GM23338 (cell line): ENCODE measurements at regions not wholly inside any gene's neighbourhood (a gene's known extent, or its start where the extent isn't known, plus 50 kb on each side); places are given as distances from the start of the nearest gene placed in this dataset.

Experiments used
- ATAC-seq: fragments of 200-7000 bp; cut with Tn5 transposase; 3 replicates; pipeline ENCODE4 v1.9.1; 2020
- DNase-seq: peaks from one replicate; pipeline ENCODE4 v3.0.0-alpha.2; 2015; ENCODE audit warnings: low spot score
- H2AFZ ChIP-seq: fragments of 200-600 bp; sonication (generic); 2 replicates; pipeline ENCODE4 v1.8.0; 2016; ENCODE audit warnings: antibody characterized with exemption, mild to moderate bottlenecking, moderate library complexity
- H3F3A ChIP-seq: fragments of 200-600 bp; sonication (generic); replicated peaks from 2 replicates; pipeline ENCODE4 v1.8.0; 2017; ENCODE audit warnings: antibody characterized with exemption, mixed run types, low read depth
- H3K27ac ChIP-seq: fragments of 200-600 bp; sonication (generic); 2 replicates; pipeline ENCODE4 v1.6.1; 2016; ENCODE audit warnings: low read depth
- H3K27me3 ChIP-seq: fragments of 200-600 bp; sonication (generic); 2 replicates; pipeline ENCODE4 v1.8.0; 2016; ENCODE audit warnings: mild to moderate bottlenecking, mixed run types, moderate library complexity; ENCODE audit not compliant: insufficient read depth
- H3K36me3 ChIP-seq: fragments of 200-600 bp; sonication (generic); 2 replicates; pipeline ENCODE4 v1.8.0; 2016; ENCODE audit warnings: mild to moderate bottlenecking; ENCODE audit not compliant: insufficient read depth
- H3K4me1 ChIP-seq: fragments of 200-600 bp; sonication (generic); 2 replicates; pipeline ENCODE4 v1.8.0; 2016; ENCODE audit warnings: mild to moderate bottlenecking, moderate library complexity; ENCODE audit not compliant: insufficient read depth
- H3K4me2 ChIP-seq: fragments of 200-600 bp; sonication (generic); 2 replicates; pipeline ENCODE4 v1.7.1; 2017; ENCODE audit warnings: mixed run types
- H3K4me3 ChIP-seq: fragments of 200-600 bp; sonication (generic); 2 replicates; pipeline ENCODE4 v1.6.1; 2016; ENCODE audit warnings: mixed run types
- H3K79me2 ChIP-seq: fragments of 200-600 bp; sonication (generic); replicated peaks from 2 replicates; pipeline ENCODE4 v1.8.0; 2017; ENCODE audit warnings: mild to moderate bottlenecking; ENCODE audit not compliant: insufficient read depth
- H3K9me2 ChIP-seq: fragments of 200-600 bp; sonication (generic); 2 replicates; pipeline ENCODE4 v1.8.0; 2017; ENCODE audit not compliant: insufficient read depth
- H4K20me1 ChIP-seq: fragments of 200-600 bp; sonication (generic); replicated peaks from 2 replicates; pipeline ENCODE4 v1.8.0; 2017; ENCODE audit warnings: mild to moderate bottlenecking; ENCODE audit not compliant: insufficient read depth
- H3K27ac Mint-ChIP-seq: 2 replicates; pipeline ENCODE4 v1.8.0; 2020; ENCODE audit warnings: inconsistent platforms, mild to moderate bottlenecking, moderate library complexity, mixed read lengths
- H3K27me3 Mint-ChIP-seq: 3 replicates; pipeline ENCODE4 v1.8.0; 2022; ENCODE audit warnings: low read depth, mild to moderate bottlenecking, moderate library complexity, mixed read lengths, inconsistent platforms; ENCODE audit not compliant: insufficient read depth, poor library complexity
- H3K36me3 Mint-ChIP-seq: 3 replicates; pipeline ENCODE4 v1.8.0; 2021; ENCODE audit warnings: low read depth, mild to moderate bottlenecking, inconsistent platforms, moderate library complexity, mixed read lengths
- H3K4me1 Mint-ChIP-seq: 3 replicates; pipeline ENCODE4 v1.8.0; 2020; ENCODE audit warnings: mild to moderate bottlenecking, inconsistent platforms, mixed read lengths
- H3K4me3 Mint-ChIP-seq: 3 replicates; pipeline ENCODE4 v1.8.0; 2021; ENCODE audit warnings: moderate library complexity, mild to moderate bottlenecking, inconsistent platforms, mixed read lengths
- H3K9me3 Mint-ChIP-seq: 3 replicates; pipeline ENCODE4 v1.8.0; 2020; ENCODE audit warnings: moderate library complexity, mild to moderate bottlenecking, inconsistent platforms, mixed read lengths
- POLR2AphosphoS5 ChIP-seq: IDR thresholded peaks from 2 replicates; pipeline ENCODE4 v1.6.1; 2016; ENCODE audit warnings: antibody characterized with exemption, low read depth
- ZNF331 ChIP-seq: fragments of 250-450 bp; sonication (Bioruptor Pico); IDR thresholded peaks from 2 replicates; pipeline ENCODE4 v1.5.0; 2020; ENCODE audit warnings: low read depth, mild to moderate bottlenecking, moderate library complexity
- TF ChIP-seq, protein P1 (sequence below): fragments of 250-450 bp; sonication (Bioruptor Pico); IDR thresholded peaks from 2 replicates; pipeline ENCODE4 v1.5.0; 2020; ENCODE audit warnings: mild to moderate bottlenecking, moderate library complexity

DNA sequence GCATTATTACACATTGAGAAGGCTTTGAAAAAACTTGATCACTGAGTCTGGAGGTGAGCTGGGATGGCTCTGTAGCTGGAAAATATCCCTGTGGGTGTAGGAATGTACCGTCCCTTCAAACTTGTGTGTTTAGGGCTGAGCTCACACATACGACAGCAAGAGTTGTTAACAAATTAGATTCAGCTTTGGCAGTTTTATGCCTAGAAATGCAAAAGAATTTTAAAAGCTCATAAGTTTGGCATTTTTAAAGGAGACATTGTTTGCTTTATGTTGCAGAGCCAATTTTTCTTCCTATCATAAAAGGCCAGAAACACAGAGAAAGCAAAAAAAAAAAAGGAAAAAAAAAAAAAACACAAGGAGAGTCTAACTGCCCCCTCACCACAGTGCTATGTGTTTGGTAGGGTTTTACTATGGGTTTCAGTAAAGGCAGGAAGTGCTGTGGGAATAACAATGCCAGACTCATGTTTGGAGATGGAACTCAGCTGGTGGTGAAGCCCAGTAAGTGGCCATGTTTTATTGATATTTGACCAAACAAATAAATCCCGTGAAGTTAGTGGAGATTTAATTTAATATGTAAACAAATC lies 78.4 kb downstream of the DAD1 start:
- 0 out of 2 replicates have a peak, but pooled peaks cover 7% of the 10 kb centered on the region for H3K9me2 ChIP-seq
- H3K27ac ChIP-seq = no peak overlapping the region
- Mint-ChIP-seq H3K27ac (peak overlapping the region; percentile 50), H3K4me3 (no peak overlapping the region), H3K27me3 (peaks cover 2% of the 10 kb centered on the region), H3K4me1 (peaks cover 46% of the 10 kb centered on the region), H3K36me3 (no peaks in the 10 kb centered on the region), H3K9me3 (no peaks in the 10 kb centered on the region)
- TF ChIP-seq ZNF331 (CRISPR knock-in tag) (no peak), POLR2AphosphoS5 (no peak)
- TF ChIP-seq, protein P1, sequence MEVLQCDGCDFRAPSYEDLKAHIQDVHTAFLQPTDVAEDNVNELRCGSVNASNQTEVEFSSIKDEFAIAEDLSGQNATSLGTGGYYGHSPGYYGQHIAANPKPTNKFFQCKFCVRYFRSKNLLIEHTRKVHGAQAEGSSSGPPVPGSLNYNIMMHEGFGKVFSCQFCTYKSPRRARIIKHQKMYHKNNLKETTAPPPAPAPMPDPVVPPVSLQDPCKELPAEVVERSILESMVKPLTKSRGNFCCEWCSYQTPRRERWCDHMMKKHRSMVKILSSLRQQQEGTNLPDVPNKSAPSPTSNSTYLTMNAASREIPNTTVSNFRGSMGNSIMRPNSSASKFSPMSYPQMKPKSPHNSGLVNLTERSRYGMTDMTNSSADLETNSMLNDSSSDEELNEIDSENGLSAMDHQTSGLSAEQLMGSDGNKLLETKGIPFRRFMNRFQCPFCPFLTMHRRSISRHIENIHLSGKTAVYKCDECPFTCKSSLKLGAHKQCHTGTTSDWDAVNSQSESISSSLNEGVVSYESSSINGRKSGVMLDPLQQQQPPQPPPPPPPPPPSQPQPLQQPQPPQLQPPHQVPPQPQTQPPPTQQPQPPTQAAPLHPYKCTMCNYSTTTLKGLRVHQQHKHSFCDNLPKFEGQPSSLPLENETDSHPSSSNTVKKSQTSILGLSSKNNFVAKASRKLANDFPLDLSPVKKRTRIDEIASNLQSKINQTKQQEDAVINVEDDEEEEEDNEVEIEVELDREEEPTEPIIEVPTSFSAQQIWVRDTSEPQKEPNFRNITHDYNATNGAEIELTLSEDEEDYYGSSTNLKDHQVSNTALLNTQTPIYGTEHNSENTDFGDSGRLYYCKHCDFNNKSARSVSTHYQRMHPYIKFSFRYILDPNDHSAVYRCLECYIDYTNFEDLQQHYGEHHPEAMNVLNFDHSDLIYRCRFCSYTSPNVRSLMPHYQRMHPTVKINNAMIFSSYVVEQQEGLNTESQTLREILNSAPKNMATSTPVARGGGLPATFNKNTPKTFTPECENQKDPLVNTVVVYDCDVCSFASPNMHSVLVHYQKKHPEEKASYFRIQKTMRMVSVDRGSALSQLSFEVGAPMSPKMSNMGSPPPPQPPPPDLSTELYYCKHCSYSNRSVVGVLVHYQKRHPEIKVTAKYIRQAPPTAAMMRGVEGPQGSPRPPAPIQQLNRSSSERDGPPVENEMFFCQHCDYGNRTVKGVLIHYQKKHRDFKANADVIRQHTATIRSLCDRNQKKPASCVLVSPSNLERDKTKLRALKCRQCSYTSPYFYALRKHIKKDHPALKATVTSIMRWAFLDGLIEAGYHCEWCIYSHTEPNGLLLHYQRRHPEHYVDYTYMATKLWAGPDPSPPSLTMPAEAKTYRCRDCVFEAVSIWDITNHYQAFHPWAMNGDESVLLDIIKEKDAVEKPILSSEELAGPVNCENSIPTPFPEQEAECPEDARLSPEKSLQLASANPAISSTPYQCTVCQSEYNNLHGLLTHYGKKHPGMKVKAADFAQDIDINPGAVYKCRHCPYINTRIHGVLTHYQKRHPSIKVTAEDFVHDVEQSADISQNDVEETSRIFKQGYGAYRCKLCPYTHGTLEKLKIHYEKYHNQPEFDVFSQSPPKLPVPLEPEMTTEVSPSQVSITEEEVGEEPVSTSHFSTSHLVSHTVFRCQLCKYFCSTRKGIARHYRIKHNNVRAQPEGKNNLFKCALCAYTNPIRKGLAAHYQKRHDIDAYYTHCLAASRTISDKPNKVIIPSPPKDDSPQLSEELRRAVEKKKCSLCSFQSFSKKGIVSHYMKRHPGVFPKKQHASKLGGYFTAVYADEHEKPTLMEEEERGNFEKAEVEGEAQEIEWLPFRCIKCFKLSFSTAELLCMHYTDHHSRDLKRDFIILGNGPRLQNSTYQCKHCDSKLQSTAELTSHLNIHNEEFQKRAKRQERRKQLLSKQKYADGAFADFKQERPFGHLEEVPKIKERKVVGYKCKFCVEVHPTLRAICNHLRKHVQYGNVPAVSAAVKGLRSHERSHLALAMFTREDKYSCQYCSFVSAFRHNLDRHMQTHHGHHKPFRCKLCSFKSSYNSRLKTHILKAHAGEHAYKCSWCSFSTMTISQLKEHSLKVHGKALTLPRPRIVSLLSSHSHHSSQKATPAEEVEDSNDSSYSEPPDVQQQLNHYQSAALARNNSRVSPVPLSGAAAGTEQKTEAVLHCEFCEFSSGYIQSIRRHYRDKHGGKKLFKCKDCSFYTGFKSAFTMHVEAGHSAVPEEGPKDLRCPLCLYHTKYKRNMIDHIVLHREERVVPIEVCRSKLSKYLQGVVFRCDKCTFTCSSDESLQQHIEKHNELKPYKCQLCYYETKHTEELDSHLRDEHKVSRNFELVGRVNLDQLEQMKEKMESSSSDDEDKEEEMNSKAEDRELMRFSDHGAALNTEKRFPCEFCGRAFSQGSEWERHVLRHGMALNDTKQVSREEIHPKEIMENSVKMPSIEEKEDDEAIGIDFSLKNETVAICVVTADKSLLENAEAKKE (CRISPR knock-in tag) = no peak
- no peaks in the 10 kb centered on the region for H3F3A ChIP-seq
- H3K36me3 ChIP-seq = no peaks in the 10 kb centered on the region
- no peaks in the 10 kb centered on the region for H3K79me2 ChIP-seq
- no peak for DNase-seq
- H2AFZ ChIP-seq = peak overlapping the region; percentile 15; the same call in 1 of the 2 replicates
- H3K4me1 ChIP-seq = peaks cover 26% of the 10 kb centered on the region
- no peaks in the 10 kb centered on the region for H4K20me1 ChIP-seq
- H3K4me2 ChIP-seq = 0 out of 2 replicates have a peak overlapping the region, but pooled peaks have one; percentile 1
- no peak overlapping the region for H3K4me3 ChIP-seq
- peak; percentile 47; the same call in 2 of the 3 replicates for ATAC-seq
- H3K27me3 ChIP-seq = no peaks in the 10 kb centered on the region

- H3K9me3 Mint-ChIP-seq = no peaks in the 10 kb centered on the region
- H3K27ac Mint-ChIP-seq = peak overlapping the region; percentile 50; the same call in 1 of the 2 replicates
- no peaks in the 10 kb centered on the region for H3F3A ChIP-seq
- H3K27me3 Mint-ChIP-seq = peaks cover 2% of the 10 kb centered on the region
- H3K9me2 ChIP-seq = 0 out of 2 replicates have a peak, but pooled peaks cover 7% of the 10 kb centered on the region
- H3K4me3 ChIP-seq = no peak overlapping the region
- H3K27me3 ChIP-seq = no peaks in the 10 kb centered on the region
- H3K4me1 ChIP-seq = peaks cover 26% of the 10 kb centered on the region
- H4K20me1 ChIP-seq = no peaks in the 10 kb centered on the region
- H3K4me2 ChIP-seq = no peak overlapping the region
- peak overlapping the region; percentile 15; the same call in 1 of the 2 replicates for H2AFZ ChIP-seq
- no peaks in the 10 kb centered on the region for H3K36me3 ChIP-seq
- 0 out of 3 replicates have a peak, but pooled peaks have one; percentile 23 for ATAC-seq
- H3K79me2 ChIP-seq = no peaks in the 10 kb centered on the region
- H3K4me3 Mint-ChIP-seq = no peak overlapping the region
- no peak for DNase-seq
- no peaks in the 10 kb centered on the region for H3K36me3 Mint-ChIP-seq
- H3K27ac ChIP-seq = peak overlapping the region; percentile 2; the same call in 1 of the 2 replicates
- H3K4me1 Mint-ChIP-seq = peaks cover 43% of the 10 kb centered on the region
- TF ChIP-seq, protein P1 (CRISPR knock-in tag) = no peak
- TF ChIP-seq ZNF331 (CRISPR knock-in tag) = no peak
Measured at GRCh38 chr14:22509751-22510300, 79.2 kb downstream of the DAD1 start.
